ENCODE measurements at regions not wholly inside any gene's neighbourhood (a gene's known extent, or its start where the extent isn't known, plus 50 kb on each side); places are given as distances from the start of the nearest gene placed in this dataset.

DNA sequence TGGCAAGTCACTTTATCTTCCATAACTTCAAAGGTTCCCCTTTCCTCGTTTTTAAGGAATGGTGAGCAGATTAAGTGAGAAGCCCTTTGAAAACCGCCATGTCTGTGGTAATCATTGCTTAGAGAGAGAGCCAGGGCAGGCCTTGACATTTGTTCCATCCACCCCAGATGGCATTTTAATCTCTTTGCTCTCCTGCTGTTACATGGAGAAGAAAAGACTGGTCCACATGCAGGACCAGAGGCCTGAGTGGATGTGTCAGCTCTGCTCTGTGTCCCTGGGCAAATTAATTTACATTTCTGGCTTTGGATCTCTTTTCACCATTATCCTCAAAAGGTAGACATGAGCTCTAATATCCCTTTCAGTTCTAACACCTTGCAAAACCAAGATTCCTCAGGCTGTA lies 157.3 kb upstream of the LPP start:
- TF ChIP-seq SUZ12 (IDR thresholded peaks at IDR 0.05; ENCODE audit: extremely low read depth, insufficient read depth, insufficient read length) (no peak), ZNF274 (IDR thresholded peaks at IDR 0.05; ENCODE audit: low read depth, low read length) (no peak), YY1 (IDR thresholded peaks at IDR 0.05; ENCODE audit: insufficient read depth, insufficient read length) (no peak)
